ENCODE measurements at regions not wholly inside any gene's neighbourhood (a gene's known extent, or its start where the extent isn't known, plus 50 kb on each side); places are given as distances from the start of the nearest gene placed in this dataset.

DNA sequence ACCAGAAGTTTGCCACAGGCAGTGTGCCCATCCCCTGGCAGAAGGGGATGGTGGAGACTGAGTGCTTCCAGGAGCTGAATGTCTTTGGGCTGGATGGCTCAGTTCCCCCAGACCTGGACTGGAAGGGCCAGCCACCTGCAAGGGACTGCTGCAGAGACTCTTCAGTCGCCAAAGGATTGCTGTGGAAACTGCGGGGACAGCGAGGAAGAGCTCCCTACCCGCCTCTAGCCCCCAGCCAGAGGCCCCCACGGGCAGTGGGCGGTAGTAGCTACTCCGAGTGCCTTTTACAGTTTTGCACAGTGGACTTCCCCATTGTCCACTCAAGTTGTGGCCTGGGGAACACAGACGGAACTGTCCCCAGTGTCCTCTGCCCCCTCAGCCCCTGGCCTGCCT, 138.5 kb downstream of the ZDHHC20 start:
- no peak for DNase-seq

DNA sequence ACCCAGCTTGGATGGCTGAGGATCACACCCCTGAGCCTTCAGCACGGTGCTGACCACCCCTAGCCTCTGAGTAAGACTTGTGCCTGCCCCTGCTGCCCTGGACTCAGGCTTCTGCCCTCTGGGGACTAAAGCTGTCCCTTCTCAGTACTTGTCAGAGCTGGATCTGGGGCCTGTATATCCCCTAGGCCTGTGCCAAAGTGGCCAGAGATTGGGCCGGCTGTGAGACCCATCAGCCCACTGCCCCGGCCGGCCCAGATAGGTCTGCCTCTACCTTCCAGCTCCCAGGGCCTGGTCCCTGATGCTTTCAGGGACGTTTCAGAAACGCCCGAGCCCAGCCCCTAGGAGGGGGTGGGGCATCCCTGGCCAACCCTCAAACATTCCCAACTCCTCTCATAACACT, 137.8 kb downstream of the ZDHHC20 start:
- no peak for DNase-seq

DNA sequence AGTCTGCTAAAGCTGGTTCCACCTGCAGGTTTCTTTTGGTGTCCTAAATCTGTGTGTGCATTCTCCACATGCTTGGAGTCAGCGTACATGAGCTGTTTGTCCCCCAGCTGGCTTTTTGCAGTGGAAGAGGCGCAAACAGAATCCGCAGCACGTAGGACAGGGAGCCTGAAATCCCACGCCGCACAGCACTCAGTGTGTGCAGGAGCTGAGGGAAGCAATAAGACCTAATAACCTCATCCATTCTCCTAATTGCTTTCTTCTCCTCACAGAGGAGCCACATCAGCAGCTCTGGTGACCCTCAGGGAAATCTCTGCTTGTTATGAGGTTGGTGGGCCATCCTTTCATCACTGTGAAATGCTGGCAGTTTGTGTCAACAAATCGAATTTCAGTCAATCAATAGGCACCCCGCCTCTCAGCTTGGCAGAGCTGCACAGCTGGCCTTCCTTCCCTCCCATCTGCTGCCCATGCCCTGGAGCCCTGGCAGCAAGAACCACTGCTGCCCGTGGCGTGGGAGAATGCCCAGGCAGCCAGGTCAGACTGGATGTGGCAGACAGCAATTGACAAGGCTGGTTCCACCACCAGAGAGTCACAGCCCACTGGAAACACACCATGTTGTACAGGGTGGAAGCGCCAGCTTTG, 136.7 kb downstream of the ZDHHC20 start:
- no peak for DNase-seq
